A549 (cell line): ENCODE measurements at regions not wholly inside any gene's neighbourhood (a gene's known extent, or its start where the extent isn't known, plus 50 kb on each side); places are given as distances from the start of the nearest gene placed in this dataset.

Source experiments
- BHLHE40 ChIP-seq: IDR thresholded peaks from 2 replicates; pipeline ENCODE4 v1.6.1; 2012; ENCODE audit warnings: low read depth, low read length, inconsistent platforms
- CHD2 ChIP-seq: fragments of 150-350 bp; IDR thresholded peaks from 2 replicates; pipeline ENCODE4 v1.6.1; 2014; ENCODE audit warnings: low read length; ENCODE audit not compliant: partially characterized antibody
- CHD4 ChIP-seq: fragments of 200-600 bp; sonication (generic); IDR thresholded peaks from 2 replicates; pipeline ENCODE4 v1.6.1; 2016; ENCODE audit warnings: antibody characterized with exemption, mild to moderate bottlenecking, borderline replicate concordance
- HOXA7 ChIP-seq: fragments of 250-450 bp; sonication (Bioruptor Pico); IDR thresholded peaks from 2 replicates; pipeline ENCODE4 v1.5.0; 2020; ENCODE audit warnings: mild to moderate bottlenecking, moderate library complexity
- JUNB ChIP-seq: fragments of >200 bp; sonication (Bioruptor Twin); formaldehyde crosslinking; IDR thresholded peaks from 2 replicates; pipeline ENCODE4 v1.6.1; 2016
- KDM5A ChIP-seq: fragments of 200-600 bp; sonication (generic); IDR thresholded peaks from 2 replicates; pipeline ENCODE4 v1.6.1; 2016; ENCODE audit warnings: antibody characterized with exemption, mild to moderate bottlenecking
- MAX ChIP-seq: IDR thresholded peaks from 2 replicates; pipeline ENCODE4 v1.6.1; 2012
- POLR2A ChIP-seq: IDR thresholded peaks from 2 replicates; pipeline ENCODE4 v1.6.1; 2012; ENCODE audit warnings: mild to moderate bottlenecking, low read length
- RAD21 ChIP-seq, 2 experiments: fragments of >200 bp in 1 of 2; sonication (Bioruptor Twin) in 1 of 2; formaldehyde crosslinking in 1 of 2; IDR thresholded peaks in 1 of 2; conservative IDR thresholded peaks in 1 of 2; 2 replicates in 1 of 2; 3 replicates in 1 of 2; pipeline ENCODE4 v1.6.1; 2012 to 2018; ENCODE audit warnings: inconsistent platforms in 1 of 2
- RCOR1 ChIP-seq: fragments of 150-350 bp; IDR thresholded peaks from 2 replicates; pipeline ENCODE4 v1.6.1; 2014; ENCODE audit warnings: antibody characterized with exemption, low read length, low read depth
- RFX5 ChIP-seq: fragments of 450-650 bp; IDR thresholded peaks from 2 replicates; pipeline ENCODE4 v1.7.1; 2014; ENCODE audit warnings: antibody characterized with exemption, mild to moderate bottlenecking, moderate library complexity
- TF ChIP-seq, protein P1 (sequence below): fragments of >200 bp; sonication (Bioruptor Twin); formaldehyde crosslinking; IDR thresholded peaks from 3 replicates; pipeline ENCODE4 v1.5.1; 2016
- TF ChIP-seq, protein P2 (sequence below): fragments of 450-650 bp; IDR thresholded peaks from 2 replicates; pipeline ENCODE4 v1.6.1; 2014; ENCODE audit warnings: antibody characterized with exemption
- TF ChIP-seq, protein P3 (sequence below): fragments of 250-450 bp; sonication (Bioruptor Pico); IDR thresholded peaks from 2 replicates; pipeline ENCODE4 v1.5.0; 2021; ENCODE audit warnings: mild to moderate bottlenecking, moderate library complexity, borderline replicate concordance

- TF ChIP-seq, protein P1, sequence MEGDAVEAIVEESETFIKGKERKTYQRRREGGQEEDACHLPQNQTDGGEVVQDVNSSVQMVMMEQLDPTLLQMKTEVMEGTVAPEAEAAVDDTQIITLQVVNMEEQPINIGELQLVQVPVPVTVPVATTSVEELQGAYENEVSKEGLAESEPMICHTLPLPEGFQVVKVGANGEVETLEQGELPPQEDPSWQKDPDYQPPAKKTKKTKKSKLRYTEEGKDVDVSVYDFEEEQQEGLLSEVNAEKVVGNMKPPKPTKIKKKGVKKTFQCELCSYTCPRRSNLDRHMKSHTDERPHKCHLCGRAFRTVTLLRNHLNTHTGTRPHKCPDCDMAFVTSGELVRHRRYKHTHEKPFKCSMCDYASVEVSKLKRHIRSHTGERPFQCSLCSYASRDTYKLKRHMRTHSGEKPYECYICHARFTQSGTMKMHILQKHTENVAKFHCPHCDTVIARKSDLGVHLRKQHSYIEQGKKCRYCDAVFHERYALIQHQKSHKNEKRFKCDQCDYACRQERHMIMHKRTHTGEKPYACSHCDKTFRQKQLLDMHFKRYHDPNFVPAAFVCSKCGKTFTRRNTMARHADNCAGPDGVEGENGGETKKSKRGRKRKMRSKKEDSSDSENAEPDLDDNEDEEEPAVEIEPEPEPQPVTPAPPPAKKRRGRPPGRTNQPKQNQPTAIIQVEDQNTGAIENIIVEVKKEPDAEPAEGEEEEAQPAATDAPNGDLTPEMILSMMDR = no peak
- no peak for TF ChIP-seq KDM5A
- no peak for TF ChIP-seq RAD21 (conservative IDR thresholded peaks at IDR 0.05 in 1 of 2, IDR thresholded peaks at IDR 0.05 in 1 of 2)
- TF ChIP-seq JUNB = no peak
- no peak for TF ChIP-seq MAX
- TF ChIP-seq, protein P2, sequence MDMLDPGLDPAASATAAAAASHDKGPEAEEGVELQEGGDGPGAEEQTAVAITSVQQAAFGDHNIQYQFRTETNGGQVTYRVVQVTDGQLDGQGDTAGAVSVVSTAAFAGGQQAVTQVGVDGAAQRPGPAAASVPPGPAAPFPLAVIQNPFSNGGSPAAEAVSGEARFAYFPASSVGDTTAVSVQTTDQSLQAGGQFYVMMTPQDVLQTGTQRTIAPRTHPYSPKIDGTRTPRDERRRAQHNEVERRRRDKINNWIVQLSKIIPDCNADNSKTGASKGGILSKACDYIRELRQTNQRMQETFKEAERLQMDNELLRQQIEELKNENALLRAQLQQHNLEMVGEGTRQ = no peak
- TF ChIP-seq, protein P3, sequence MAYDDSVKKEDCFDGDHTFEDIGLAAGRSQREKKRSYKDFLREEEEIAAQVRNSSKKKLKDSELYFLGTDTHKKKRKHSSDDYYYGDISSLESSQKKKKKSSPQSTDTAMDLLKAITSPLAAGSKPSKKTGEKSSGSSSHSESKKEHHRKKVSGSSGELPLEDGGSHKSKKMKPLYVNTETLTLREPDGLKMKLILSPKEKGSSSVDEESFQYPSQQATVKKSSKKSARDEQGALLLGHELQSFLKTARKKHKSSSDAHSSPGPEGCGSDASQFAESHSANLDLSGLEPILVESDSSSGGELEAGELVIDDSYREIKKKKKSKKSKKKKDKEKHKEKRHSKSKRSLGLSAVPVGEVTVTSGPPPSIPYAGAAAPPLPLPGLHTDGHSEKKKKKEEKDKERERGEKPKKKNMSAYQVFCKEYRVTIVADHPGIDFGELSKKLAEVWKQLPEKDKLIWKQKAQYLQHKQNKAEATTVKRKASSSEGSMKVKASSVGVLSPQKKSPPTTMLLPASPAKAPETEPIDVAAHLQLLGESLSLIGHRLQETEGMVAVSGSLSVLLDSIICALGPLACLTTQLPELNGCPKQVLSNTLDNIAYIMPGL (CRISPR knock-in tag) = no peak
- TF ChIP-seq HOXA7 (CRISPR knock-in tag) = no peak
- no peak for TF ChIP-seq POLR2A
- TF ChIP-seq RCOR1 = no peak
- no peak for TF ChIP-seq BHLHE40
- TF ChIP-seq RFX5 = no peak
- TF ChIP-seq CHD2 = no peak
- TF ChIP-seq CHD4 = no peak
Measured at GRCh38 chr9:30584559-30584958, 1799.9 kb upstream of the ACO1 start.
